PFSK-1 (cell line): ENCODE measurements at regions not wholly inside any gene's neighbourhood (a gene's known extent, or its start where the extent isn't known, plus 50 kb on each side); places are given as distances from the start of the nearest gene placed in this dataset.

Experiments used
- FOXP2 ChIP-seq: optimal IDR thresholded peaks from 2 replicates; pipeline ENCODE3; 2011; ENCODE audit warnings: borderline replicate concordance, control low read depth, inconsistent platforms; ENCODE audit not compliant: insufficient read depth; ENCODE audit errors: extremely low read length, extremely low read depth
- POLR2AphosphoS5 ChIP-seq: IDR thresholded peaks from 2 replicates; pipeline ENCODE4 v1.6.1; 2012; ENCODE audit warnings: low read depth, mild to moderate bottlenecking, control low read depth, low read length, moderate library complexity
- REST ChIP-seq, 2 experiments: IDR thresholded peaks; 2 replicates each; pipeline versions ENCODE4 v1.6.1 to v1.8.0; 2011 to 2012; ENCODE audit warnings: low read depth in 2 of 2, low read length in 2 of 2, control low read depth in 1 of 2, inconsistent platforms in 1 of 2, mild to moderate bottlenecking in 1 of 2, moderate library complexity in 1 of 2; ENCODE audit not compliant: insufficient read depth in 1 of 2
- SIN3A ChIP-seq: IDR thresholded peaks from 2 replicates; pipeline ENCODE4 v1.6.1; 2012; ENCODE audit warnings: mild to moderate bottlenecking, low read length, moderate library complexity, borderline replicate concordance; ENCODE audit not compliant: insufficient read depth
- TAF1 ChIP-seq: IDR thresholded peaks from 2 replicates; pipeline ENCODE4 v1.6.1; 2012; ENCODE audit warnings: low read length, control low read depth, borderline replicate concordance; ENCODE audit not compliant: insufficient read depth

- TF ChIP-seq FOXP2, result no peak
- TF ChIP-seq TAF1, result no peak
- no peak for TF ChIP-seq POLR2AphosphoS5
- TF ChIP-seq SIN3A, result no peak
- TF ChIP-seq REST (IDR thresholded peaks at IDR 0.05; ENCODE audit: insufficient read depth in 1 of 2, low read depth in 2 of 2, low read length in 2 of 2), result no peak
Measured at GRCh38 chr11:131311776-131312514, 58.5 kb upstream of the NTM start.
